ENCODE measurements at regions not wholly inside any gene's neighbourhood (a gene's known extent, or its start where the extent isn't known, plus 50 kb on each side); places are given as distances from the start of the nearest gene placed in this dataset.

- DNase-seq: no peak
These were observed 1162.4 kb upstream of the NRXN1 start for GRCh38 chr2:52194342-52194741.

GRCh38 chr2:52193804-52194203, 1161.9 kb upstream of the NRXN1 start:
- no peak for DNase-seq

GRCh38 chr2:52192656-52193055, 1160.7 kb upstream of the NRXN1 start:
- no peak for DNase-seq

GRCh38 chr2:52181080-52181479, 1149.1 kb upstream of the NRXN1 start:
- no peak for DNase-seq

- DNase-seq: no peak
These were observed 1146.9 kb upstream of the NRXN1 start for GRCh38 chr2:52178845-52179244.

- DNase-seq: no peak
These were observed 1113.1 kb upstream of the NRXN1 start for GRCh38 chr2:52145005-52145404.

- no peak for DNase-seq
These were observed 1112.7 kb upstream of the NRXN1 start for GRCh38 chr2:52144590-52144989.

GRCh38 chr2:52141076-52141475, 1109.1 kb upstream of the NRXN1 start:
- no peak for DNase-seq

- no peak for DNase-seq
These were observed 1107.3 kb upstream of the NRXN1 start for GRCh38 chr2:52139241-52139640.

- no peak for DNase-seq
These were observed 1103.3 kb upstream of the NRXN1 start for GRCh38 chr2:52135235-52135634.

- DNase-seq: no peak
These were observed 1096.1 kb upstream of the NRXN1 start for GRCh38 chr2:52128081-52128480.

- DNase-seq: no peak
These were observed 1095.6 kb upstream of the NRXN1 start for GRCh38 chr2:52127527-52127926.

- no peak for DNase-seq
These were observed 1085.4 kb upstream of the NRXN1 start for GRCh38 chr2:52117299-52117698.

GRCh38 chr2:52115750-52116149, 1083.8 kb upstream of the NRXN1 start:
- DNase-seq: no peak

GRCh38 chr2:52113338-52113737, 1081.4 kb upstream of the NRXN1 start:
- DNase-seq: no peak

GRCh38 chr2:52112141-52112540, 1080.2 kb upstream of the NRXN1 start:
- DNase-seq: no peak

- DNase-seq: no peak
These were observed 1075.2 kb upstream of the NRXN1 start for GRCh38 chr2:52107124-52107523.

GRCh38 chr2:52097071-52097470, 1065.1 kb upstream of the NRXN1 start:
- no peak for DNase-seq

GRCh38 chr2:52084759-52085158, 1052.8 kb upstream of the NRXN1 start:
- DNase-seq: no peak

- no peak for DNase-seq
These were observed 1051.3 kb upstream of the NRXN1 start for GRCh38 chr2:52083214-52083613.

GRCh38 chr2:52082646-52083045, 1050.7 kb upstream of the NRXN1 start:
- no peak for DNase-seq

- no peak for DNase-seq
These were observed 1047.7 kb upstream of the NRXN1 start for GRCh38 chr2:52079602-52080001.

- DNase-seq: no peak
These were observed 1045.2 kb upstream of the NRXN1 start for GRCh38 chr2:52077159-52077558.

- no peak for DNase-seq
These were observed 1042.3 kb upstream of the NRXN1 start for GRCh38 chr2:52074130-52074719.

- no peak for DNase-seq
These were observed 1041.0 kb upstream of the NRXN1 start for GRCh38 chr2:52072949-52073348.

GRCh38 chr2:52070665-52071064, 1038.7 kb upstream of the NRXN1 start:
- no peak for DNase-seq

Data from stimulated activated CD4-positive, alpha-beta T cell treated with anti-CD3 and anti-CD28 coated beads, Interleukin-15, amount 100 ng/mL, for 24 hours (primary cell).